Lung microvascular endothelial cell (primary cell): ENCODE measurements at regions not wholly inside any gene's neighbourhood (a gene's known extent, or its start where the extent isn't known, plus 50 kb on each side); places are given as distances from the start of the nearest gene placed in this dataset.

ENCODE experiments used
- DNase-seq, 2 donors: peaks; one replicate each; pipeline versions ENCODE4 v3.0.0 to v3.0.0-alpha.2; 2010; ENCODE audit warnings: low read depth in 2 of 2

DNA sequence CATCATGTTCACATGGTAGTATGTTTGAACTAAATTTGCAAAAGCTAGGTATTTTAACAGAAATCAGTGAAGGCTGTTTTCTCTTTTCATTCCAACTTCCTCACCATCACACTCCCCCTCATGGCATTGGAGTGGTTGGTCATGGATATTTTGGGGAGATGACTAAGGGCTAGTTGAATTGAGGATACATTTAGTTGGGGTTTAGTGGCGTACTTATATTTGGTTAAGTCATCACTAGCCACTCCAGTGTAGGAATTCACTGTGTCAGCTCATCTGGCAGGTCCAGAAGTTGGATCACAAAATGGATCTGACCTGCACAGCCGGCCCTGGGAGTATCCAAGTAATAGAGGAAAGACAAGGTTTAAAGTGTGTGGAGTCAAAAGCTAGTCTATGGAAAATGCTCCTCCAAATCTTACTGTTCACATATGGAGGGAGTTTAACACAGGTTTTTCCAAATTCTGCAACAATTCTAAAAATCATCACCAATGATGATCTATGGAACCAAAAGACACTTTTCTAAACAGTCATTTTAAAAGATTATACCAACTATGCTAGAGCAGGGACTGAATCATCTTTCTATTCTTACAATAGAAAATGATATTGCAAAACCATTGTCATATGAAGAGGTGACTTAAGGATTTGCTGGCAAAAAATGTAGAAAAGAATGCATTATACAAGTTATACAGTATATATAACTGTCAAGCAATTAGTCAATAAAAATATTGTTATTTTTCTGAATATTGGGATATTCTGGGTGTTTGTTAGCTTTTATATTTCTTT, 247.8 kb upstream of the PEX5L start:
- no peak for DNase-seq

- DNase-seq: no peak
Observed at GRCh38 chr3:180287703-180288102, 251.0 kb upstream of the PEX5L start.

GRCh38 chr3:180288816-180289215, 252.1 kb upstream of the PEX5L start:
- no peak for DNase-seq

DNA sequence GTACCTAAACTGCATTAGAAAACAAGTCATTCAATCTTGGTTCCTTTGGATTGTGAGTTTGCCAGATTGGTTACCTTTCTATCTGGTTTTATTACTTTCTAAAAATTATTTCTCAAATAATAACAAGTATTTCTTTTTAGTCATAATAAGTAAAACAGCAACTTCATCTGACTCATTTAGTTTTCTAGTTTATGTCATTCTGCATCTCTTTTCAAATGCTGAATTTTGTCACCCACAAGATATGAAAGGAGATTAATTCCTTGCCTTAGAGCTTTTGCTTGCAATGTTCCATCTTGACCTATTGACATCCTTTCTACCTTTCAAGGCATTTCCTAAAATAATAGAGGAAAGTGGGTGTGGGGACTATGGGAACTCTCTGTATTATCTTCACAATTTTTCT, 253.6 kb upstream of the PEX5L start:
- no peak for DNase-seq

DNA sequence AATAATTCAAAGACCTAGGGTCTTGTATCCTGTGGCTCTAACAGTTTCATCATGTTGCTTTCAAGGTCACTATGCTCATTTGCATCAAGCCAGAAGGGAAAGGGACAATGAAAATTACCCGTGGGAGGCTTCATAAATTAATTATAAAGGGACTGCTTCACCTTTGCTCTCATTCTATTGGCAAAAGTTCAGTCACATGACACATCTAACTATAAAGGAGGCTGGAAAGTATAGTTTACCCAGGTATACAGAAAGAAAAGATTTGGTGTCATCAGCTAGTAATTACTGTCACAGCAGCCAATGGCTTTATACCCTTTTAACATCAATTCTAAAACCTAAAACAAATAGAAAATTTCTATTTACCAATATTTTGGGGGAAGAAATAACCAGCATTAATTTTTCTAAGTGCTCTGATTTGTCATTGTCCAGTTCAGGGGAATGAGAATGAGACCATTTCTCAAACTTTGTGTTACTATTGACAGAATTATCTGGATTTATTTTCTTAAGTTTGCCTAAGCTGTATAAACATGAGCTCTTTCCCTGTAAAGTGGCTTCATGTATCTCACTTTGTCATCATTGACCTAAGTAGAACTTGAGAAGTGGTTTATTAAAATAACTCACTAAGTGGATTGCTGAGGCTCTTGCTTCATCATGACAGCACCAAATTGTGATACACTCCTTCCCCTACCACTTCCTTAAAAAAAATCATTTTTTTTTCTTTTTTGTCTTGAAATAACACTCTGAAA, 257.7 kb upstream of the PEX5L start:
- DNase-seq: no peak

GRCh38 chr3:180295811-180296210, 259.1 kb upstream of the PEX5L start:
- DNase-seq: no peak

- no peak for DNase-seq
Observed at GRCh38 chr3:180296971-180297370, 260.2 kb upstream of the PEX5L start.

DNA sequence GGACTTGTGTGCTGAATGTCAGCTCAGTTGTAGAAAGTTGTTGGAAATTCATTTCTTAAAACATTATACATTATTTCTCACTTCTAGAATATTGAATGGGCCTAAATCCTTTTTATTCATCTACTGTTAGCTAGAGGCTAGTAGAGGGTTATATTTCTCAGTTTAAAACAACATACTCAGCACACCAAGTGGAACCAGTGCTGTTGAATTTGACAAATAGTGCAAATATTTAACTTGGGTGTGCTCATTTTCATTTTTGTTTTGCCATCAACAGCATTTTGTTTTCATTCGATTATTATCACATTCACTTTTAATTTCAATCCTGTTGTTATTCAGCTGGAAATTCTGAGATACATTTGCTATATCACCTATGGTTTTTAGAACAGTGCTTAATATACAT, 269.4 kb upstream of the PEX5L start:
- no peak for DNase-seq

GRCh38 chr3:180306691-180307090, 270.0 kb upstream of the PEX5L start:
- peak in 1 of 2 donors; percentile 41 for DNase-seq

DNA sequence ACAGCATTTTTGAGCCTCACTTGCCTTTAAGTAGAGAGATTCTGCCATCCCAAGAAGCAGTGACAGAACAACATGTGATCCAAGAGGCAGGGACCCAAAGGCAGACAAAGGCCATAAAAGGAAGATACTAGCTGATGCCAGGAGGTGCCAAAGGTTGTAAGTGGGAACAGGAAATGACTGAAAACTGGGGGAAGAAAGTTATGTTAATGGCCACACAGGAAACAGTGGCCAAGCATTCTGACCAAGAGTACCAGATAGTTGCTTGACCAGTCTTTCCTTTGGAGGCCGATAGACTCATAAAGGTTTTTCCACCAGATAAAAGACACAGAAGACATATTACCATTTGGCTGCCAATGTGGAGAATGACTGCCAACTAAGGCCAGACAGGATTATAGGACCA, 274.5 kb upstream of the PEX5L start:
- DNase-seq: peak in 1 of 2 donors; percentile 2

DNA sequence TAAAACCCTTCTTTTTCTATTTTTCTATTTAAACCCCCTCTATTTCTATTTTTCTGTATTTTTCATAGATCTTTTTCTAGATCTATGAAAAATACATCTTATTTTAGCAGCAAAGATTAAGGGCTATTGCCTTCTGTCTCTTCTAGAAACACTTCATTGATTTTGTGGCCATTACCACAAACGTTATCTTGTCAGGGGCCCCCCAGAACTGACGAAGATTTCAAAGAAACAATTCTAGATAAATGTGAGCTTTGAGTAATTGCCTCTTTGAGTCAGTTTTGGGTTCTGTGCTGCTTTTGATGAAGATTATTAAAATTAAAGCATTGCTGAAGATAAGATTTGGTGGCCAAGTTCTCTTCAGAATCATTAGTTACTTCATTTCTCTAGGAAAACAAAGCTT, 279.6 kb upstream of the PEX5L start:
- DNase-seq: no peak

- no peak for DNase-seq
Observed at GRCh38 chr3:180319461-180319860, 282.5 kb upstream of the TTC14 start.

- DNase-seq: no peak
Observed at GRCh38 chr3:180320631-180321030, 281.3 kb upstream of the TTC14 start.

DNA sequence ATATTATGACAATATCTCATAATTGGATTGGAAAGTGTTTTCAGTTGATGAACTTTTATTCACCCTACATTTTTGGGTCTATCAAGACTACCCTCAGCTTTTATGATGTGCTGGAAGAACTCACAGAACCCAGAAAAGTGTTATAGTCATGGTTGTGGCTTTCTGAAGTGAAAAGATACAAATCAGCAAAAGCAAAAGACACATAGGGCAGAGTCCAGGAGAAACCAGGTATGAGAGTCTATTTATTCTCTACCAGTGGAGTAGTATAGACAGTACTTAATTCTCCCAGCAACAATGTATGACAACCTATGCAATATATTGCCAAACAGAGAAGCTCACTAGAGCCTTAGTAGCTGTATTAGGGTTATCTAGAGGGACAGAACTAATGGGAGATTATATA, 280.4 kb upstream of the TTC14 start:
- DNase-seq: no peak

DNA sequence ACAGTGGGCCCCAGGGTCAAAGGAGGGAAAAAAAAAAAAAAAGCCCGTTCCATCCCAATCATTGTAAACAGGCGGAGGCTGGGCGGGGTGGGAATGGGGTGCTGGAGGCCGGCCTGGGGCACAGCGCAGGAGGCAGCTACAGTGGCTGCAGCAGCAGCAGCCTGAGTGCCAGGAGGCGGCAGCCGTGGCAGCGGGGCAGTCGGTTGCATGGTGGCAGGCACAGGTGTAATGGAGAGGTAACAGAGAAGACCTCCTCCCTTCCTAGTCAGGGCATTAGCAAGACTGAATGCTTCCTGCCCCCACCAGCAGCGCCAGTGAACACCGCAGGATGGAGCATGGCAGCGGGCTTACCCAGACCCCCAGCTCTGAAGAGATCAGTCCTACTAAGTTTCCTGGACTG, 279.1 kb upstream of the TTC14 start:
- no peak for DNase-seq

DNA sequence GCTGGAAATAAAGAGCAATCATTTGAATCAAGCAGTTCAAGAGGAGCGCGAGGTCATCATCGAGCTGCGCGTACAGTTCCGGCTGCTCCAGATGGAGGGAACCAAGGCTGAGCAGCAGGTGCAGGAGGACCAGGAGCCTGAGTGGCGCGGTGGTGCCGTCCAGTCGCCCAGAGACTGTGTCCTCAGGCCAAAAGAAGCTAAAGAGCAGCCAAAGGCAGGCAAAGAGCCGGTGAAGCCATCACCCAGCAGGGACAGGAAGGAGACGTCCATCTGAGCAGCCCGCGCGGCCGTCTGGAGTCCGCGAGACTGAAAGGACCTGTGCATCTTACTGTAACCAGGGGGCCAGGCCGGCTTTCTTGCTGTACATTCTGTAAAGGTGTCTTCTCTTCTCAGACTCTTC, 277.2 kb upstream of the TTC14 start:
- no peak for DNase-seq

DNA sequence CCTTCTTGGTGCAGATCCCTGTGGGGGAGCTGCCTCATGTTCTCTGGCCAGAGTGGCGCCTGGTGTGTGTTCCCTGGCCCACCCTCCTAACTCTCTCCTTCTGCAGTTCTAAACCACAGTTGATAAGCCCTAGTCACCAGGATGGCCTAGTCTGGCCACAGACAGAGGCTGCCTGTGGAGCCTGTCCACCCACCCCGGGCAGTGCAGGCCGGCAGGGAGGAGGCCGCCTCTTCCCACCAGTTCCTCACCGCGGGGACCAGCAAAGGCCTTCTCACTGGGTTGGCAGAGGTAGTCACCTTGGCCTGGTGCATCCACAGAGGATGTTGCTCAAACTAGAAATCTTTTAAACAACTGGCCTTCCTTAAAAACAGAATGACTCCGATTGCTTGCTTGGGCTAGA, 276.4 kb upstream of the TTC14 start:
- DNase-seq: no peak

- DNase-seq: no peak
Observed at GRCh38 chr3:180325958-180326357, 276.0 kb upstream of the TTC14 start.

- no peak for DNase-seq
Observed at GRCh38 chr3:180329187-180329586, 272.8 kb upstream of the TTC14 start.

DNA sequence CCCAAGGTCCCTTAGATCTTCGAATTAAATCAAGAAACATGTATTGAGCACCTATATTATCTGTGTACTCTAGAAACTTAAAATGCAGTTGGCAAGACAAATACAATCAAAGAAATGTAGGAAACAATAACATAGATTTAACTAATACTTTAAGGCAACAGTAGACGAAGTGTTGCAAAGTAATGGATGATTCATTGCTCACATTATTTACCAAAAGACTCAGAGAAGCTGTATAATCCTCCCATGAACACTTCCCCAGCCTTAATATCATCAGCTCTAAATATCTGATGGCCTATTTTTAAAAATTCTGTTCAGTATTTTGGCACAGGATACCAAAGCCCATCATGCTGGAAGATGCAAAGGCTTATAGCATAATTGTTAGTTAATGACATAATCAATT, 272.1 kb upstream of the TTC14 start:
- no peak for DNase-seq

- DNase-seq: no peak
Observed at GRCh38 chr3:180330440-180330839, 271.5 kb upstream of the TTC14 start.

DNA sequence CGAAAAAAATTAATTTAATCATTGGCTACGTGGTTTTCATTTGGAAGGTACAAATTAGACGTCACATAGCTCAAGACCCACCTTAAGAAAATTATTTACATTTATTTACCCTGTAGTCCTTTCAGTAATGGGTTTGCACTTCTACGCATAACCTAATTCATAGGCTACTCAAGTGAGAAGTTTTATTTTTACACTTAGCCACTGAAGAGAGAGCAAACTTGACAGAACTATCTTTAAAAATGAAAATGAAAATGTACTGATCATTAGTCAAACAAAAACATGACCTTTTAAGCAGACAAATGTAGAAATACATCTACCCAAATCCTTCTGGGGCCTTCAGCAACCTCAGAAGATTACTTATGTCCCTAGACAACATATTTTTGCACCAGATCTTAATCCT, 269.4 kb upstream of the TTC14 start:
- no peak for DNase-seq

DNA sequence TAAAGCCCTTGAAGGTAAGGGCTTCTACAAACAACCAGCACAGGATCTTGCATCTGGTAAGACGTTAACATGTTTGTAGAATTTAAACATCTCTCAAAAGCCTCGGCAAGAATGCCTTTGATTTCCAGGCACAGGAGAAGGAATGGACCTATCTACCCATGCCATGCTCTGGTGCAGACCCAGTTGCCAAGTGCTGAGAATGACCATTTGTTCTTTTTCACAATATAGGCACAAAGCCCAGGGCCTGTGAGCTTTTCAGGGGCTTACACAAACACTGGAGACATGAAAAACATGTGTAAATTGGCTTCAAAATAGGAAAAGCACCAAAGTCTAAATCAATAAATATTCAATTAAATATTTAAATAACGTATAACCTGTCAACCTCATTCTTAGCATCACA, 266.9 kb upstream of the TTC14 start:
- no peak for DNase-seq
